SK-N-SH treated with all-trans-retinoic acid at 6 μM for 48 hours (cell line): ENCODE measurements at regions not wholly inside any gene's neighbourhood (a gene's known extent, or its start where the extent isn't known, plus 50 kb on each side); places are given as distances from the start of the nearest gene placed in this dataset.

Experiments used
- ATAC-seq: fragments of 200-7000 bp; cut with Tn5 transposase; 3 replicates; pipeline ENCODE4 v1.9.1; 2020; ENCODE audit warnings: mild to moderate bottlenecking, moderate library complexity
- ARNTL ChIP-seq: fragments of 450-650 bp; formaldehyde crosslinking; IDR thresholded peaks from 2 replicates; pipeline ENCODE4 v1.5.0; 2020; ENCODE audit warnings: low read depth, mild to moderate bottlenecking, moderate library complexity, borderline replicate concordance
- BACH2 ChIP-seq: fragments of 250-450 bp; sonication (Bioruptor Pico); IDR thresholded peaks from 2 replicates; pipeline ENCODE4 v1.9.0; 2021; ENCODE audit warnings: mild to moderate bottlenecking, borderline replicate concordance
- CSDC2 ChIP-seq: fragments of 250-450 bp; sonication (Bioruptor Pico); IDR thresholded peaks from 2 replicates; pipeline ENCODE4 v1.5.0; 2020; ENCODE audit warnings: mild to moderate bottlenecking, moderate library complexity
- ESRRG ChIP-seq: fragments of 250-450 bp; sonication (Bioruptor Pico); IDR thresholded peaks from 2 replicates; pipeline ENCODE4 v1.6.1; 2021; ENCODE audit warnings: mild to moderate bottlenecking
- GLIS3 ChIP-seq: fragments of 250-450 bp; sonication (Bioruptor Pico); IDR thresholded peaks from 2 replicates; pipeline ENCODE4 v1.5.0; 2020; ENCODE audit warnings: mild to moderate bottlenecking, moderate library complexity
- ISL1 ChIP-seq: fragments of 250-450 bp; sonication (Bioruptor Pico); IDR thresholded peaks from 2 replicates; pipeline ENCODE4 v2.1.2; 2022; ENCODE audit warnings: mild to moderate bottlenecking, moderate library complexity
- OSR1 ChIP-seq: fragments of 250-450 bp; sonication (Bioruptor Pico); IDR thresholded peaks from 2 replicates; pipeline ENCODE4 v1.8.0; 2022; ENCODE audit warnings: moderate library complexity, mild to moderate bottlenecking, inconsistent platforms
- PPARA ChIP-seq: fragments of 250-450 bp; sonication (Bioruptor Pico); IDR thresholded peaks from 2 replicates; pipeline ENCODE4 v1.5.0; 2020; ENCODE audit warnings: mild to moderate bottlenecking, borderline replicate concordance
- RARB ChIP-seq: fragments of 250-450 bp; sonication (Bioruptor Pico); IDR thresholded peaks from 2 replicates; pipeline ENCODE4 v1.8.0; 2021; ENCODE audit warnings: mild to moderate bottlenecking, moderate library complexity
- TCF4 ChIP-seq: fragments of 250-450 bp; sonication (Bioruptor Pico); IDR thresholded peaks from 2 replicates; pipeline ENCODE4 v1.8.0; 2021; ENCODE audit warnings: mild to moderate bottlenecking, moderate library complexity, borderline replicate concordance
- TOX ChIP-seq: fragments of 250-450 bp; sonication (Bioruptor Pico); IDR thresholded peaks from 2 replicates; pipeline ENCODE4 v1.8.0; 2021; ENCODE audit warnings: mild to moderate bottlenecking, moderate library complexity, borderline replicate concordance
- ZC3H10 ChIP-seq: fragments of 250-450 bp; sonication (Bioruptor Pico); IDR thresholded peaks from 2 replicates; pipeline ENCODE4 v1.5.1; 2021; ENCODE audit warnings: mild to moderate bottlenecking, moderate library complexity
- ZFP3 ChIP-seq: fragments of 250-450 bp; sonication (Bioruptor Pico); IDR thresholded peaks from 2 replicates; pipeline ENCODE4 v1.5.0; 2020; ENCODE audit warnings: mild to moderate bottlenecking, moderate library complexity
- ZNF565 ChIP-seq: fragments of 450-650 bp; formaldehyde crosslinking; conservative IDR thresholded peaks from 2 replicates; pipeline ENCODE4 v1.5.0; 2020; ENCODE audit warnings: low read depth, mild to moderate bottlenecking, moderate library complexity
- ZNF70 ChIP-seq: fragments of 450-650 bp; formaldehyde crosslinking; IDR thresholded peaks from 2 replicates; pipeline ENCODE4 v1.5.0; 2020; ENCODE audit warnings: mild to moderate bottlenecking, moderate library complexity
- ZNF8 ChIP-seq: fragments of 450-650 bp; formaldehyde crosslinking; IDR thresholded peaks from 2 replicates; pipeline ENCODE4 v1.5.0; 2020; ENCODE audit warnings: mild to moderate bottlenecking, moderate library complexity
- TF ChIP-seq, protein P1 (sequence below): fragments of 250-450 bp; sonication (Bioruptor Pico); IDR thresholded peaks from 2 replicates; pipeline ENCODE4 v1.5.1; 2020; ENCODE audit warnings: low read depth, mild to moderate bottlenecking, moderate library complexity
- TF ChIP-seq, protein P2 (sequence below): fragments of 250-450 bp; sonication (Bioruptor Pico); IDR thresholded peaks from 2 replicates; pipeline ENCODE4 v1.5.0; 2020; ENCODE audit warnings: mild to moderate bottlenecking, moderate library complexity
- TF ChIP-seq, protein P3 (sequence below): fragments of 250-450 bp; sonication (Bioruptor Pico); IDR thresholded peaks from 2 replicates; pipeline ENCODE4 v1.8.0; 2020; ENCODE audit warnings: mild to moderate bottlenecking, moderate library complexity, borderline replicate concordance
- TF ChIP-seq, protein P4 (sequence below): fragments of 250-450 bp; sonication (Bioruptor Pico); IDR thresholded peaks from 2 replicates; pipeline ENCODE4 v1.5.1; 2021; ENCODE audit warnings: mild to moderate bottlenecking, moderate library complexity

DNA sequence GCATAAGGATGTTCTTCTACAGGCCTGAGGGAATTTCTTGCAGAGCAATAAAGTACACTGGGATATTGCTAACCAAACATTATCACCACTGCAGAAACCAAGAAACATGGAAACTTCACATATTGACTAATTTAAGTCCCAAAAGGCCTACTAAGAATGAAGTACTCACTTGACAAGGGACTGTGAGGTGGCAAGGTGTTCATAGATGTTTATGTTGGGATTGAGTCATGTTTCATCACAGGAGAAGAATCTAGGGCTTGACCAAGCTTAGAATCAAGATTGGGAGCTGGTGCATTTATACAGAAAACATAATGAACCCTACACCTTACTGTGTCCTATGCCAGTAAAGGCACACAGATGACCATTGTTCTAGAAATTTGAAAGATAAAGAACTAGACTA is 56.7 kb upstream of the GAS1 start:
- ATAC-seq = no peak
- TF ChIP-seq ARNTL (CRISPR knock-in tag) (no peak), TOX (no peak), ZNF70 (CRISPR knock-in tag) (no peak), ZNF565 (CRISPR knock-in tag) (no peak), CSDC2 (CRISPR knock-in tag) (no peak), RARB (CRISPR knock-in tag) (no peak), ZNF8 (CRISPR knock-in tag) (no peak)
- TF ChIP-seq, protein P1, sequence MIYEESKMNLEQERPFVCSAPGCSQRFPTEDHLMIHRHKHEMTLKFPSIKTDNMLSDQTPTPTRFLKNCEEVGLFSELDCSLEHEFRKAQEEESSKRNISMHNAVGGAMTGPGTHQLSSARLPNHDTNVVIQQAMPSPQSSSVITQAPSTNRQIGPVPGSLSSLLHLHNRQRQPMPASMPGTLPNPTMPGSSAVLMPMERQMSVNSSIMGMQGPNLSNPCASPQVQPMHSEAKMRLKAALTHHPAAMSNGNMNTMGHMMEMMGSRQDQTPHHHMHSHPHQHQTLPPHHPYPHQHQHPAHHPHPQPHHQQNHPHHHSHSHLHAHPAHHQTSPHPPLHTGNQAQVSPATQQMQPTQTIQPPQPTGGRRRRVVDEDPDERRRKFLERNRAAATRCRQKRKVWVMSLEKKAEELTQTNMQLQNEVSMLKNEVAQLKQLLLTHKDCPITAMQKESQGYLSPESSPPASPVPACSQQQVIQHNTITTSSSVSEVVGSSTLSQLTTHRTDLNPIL (CRISPR knock-in tag) = no peak

DNA sequence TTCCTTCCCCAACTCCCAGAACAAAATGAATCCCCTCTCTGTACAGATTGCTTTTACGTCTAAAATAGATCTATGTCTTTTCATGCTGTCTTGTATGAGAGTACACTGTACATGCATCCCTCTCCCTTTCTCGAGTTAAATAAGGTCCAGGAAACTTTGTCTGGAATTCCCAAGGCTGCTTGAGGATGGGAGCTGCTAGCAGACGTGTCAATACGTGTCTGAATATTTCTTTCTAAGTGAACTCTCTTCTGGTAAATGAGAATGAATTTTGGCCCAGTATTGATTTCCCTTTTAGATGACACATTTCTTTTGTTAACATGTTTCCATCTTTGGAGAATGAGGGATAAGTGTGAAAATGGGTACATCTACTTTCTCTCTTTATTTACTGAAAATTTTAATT is 59.6 kb upstream of the GAS1 start:
- no peak for TF ChIP-seq ZNF70 (CRISPR knock-in tag)
- TF ChIP-seq CSDC2 (CRISPR knock-in tag) = no peak
- no peak for TF ChIP-seq PPARA (CRISPR knock-in tag)
- no peak for TF ChIP-seq ESRRG
- no peak for TF ChIP-seq ZC3H10 (CRISPR knock-in tag)
- TF ChIP-seq GLIS3 (CRISPR knock-in tag) = no peak
- TF ChIP-seq OSR1 (CRISPR knock-in tag) = no peak
- no peak for TF ChIP-seq TCF4 (CRISPR knock-in tag)
- no peak for TF ChIP-seq ZNF8 (CRISPR knock-in tag)
- TF ChIP-seq, protein P1 (CRISPR knock-in tag) = no peak
- no peak for TF ChIP-seq ARNTL (CRISPR knock-in tag)
- no peak for ATAC-seq

DNA sequence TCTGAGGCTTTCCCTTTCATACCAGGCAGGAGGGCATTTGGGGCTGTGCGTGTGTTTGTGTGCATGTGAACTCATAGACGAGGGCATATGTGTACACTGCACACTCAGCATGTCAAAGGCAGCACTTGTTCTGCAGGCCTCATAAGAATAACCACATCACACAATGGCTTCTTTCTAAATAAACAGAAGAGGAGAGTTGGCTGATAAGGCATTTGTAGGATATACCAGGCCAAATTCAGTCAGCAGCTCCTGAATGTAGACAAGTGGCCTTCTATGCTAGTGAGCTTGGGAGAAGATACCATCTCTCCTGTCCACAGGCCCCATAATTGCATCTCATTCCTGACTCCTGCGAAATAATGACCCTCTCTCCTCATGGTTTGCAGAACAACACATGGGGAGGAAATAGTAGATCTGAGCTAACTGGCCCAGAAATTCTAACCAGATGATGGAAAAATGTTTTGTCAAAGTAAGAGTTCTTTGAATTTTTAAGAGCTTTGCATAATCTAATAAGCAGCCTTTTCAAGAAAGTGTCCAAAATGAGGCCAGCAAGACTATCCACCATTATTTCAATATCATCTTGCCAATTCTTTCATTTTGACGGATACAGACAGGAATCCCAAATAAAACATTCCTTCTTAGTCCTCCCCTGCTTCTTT is 60.5 kb upstream of the GAS1 start:
- peak; percentile 50; the same call in 1 of the 2 replicates for TF ChIP-seq TCF4 (CRISPR knock-in tag)
- TF ChIP-seq ZFP3 (CRISPR knock-in tag) = no peak
- no peak for TF ChIP-seq ZC3H10 (CRISPR knock-in tag)
- no peak for TF ChIP-seq CSDC2 (CRISPR knock-in tag)
- TF ChIP-seq, protein P2, sequence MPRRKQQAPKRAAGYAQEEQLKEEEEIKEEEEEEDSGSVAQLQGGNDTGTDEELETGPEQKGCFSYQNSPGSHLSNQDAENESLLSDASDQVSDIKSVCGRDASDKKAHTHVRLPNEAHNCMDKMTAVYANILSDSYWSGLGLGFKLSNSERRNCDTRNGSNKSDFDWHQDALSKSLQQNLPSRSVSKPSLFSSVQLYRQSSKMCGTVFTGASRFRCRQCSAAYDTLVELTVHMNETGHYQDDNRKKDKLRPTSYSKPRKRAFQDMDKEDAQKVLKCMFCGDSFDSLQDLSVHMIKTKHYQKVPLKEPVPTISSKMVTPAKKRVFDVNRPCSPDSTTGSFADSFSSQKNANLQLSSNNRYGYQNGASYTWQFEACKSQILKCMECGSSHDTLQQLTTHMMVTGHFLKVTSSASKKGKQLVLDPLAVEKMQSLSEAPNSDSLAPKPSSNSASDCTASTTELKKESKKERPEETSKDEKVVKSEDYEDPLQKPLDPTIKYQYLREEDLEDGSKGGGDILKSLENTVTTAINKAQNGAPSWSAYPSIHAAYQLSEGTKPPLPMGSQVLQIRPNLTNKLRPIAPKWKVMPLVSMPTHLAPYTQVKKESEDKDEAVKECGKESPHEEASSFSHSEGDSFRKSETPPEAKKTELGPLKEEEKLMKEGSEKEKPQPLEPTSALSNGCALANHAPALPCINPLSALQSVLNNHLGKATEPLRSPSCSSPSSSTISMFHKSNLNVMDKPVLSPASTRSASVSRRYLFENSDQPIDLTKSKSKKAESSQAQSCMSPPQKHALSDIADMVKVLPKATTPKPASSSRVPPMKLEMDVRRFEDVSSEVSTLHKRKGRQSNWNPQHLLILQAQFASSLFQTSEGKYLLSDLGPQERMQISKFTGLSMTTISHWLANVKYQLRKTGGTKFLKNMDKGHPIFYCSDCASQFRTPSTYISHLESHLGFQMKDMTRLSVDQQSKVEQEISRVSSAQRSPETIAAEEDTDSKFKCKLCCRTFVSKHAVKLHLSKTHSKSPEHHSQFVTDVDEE (CRISPR knock-in tag) = peak; percentile 85
- 0 out of 2 replicates have a peak, but pooled peaks have one; percentile 14 for TF ChIP-seq ISL1 (CRISPR knock-in tag)
- TF ChIP-seq ZNF70 (CRISPR knock-in tag) = 0 out of 2 replicates have a peak, but pooled peaks have one; percentile 35
- peak; percentile 90 for ATAC-seq

DNA sequence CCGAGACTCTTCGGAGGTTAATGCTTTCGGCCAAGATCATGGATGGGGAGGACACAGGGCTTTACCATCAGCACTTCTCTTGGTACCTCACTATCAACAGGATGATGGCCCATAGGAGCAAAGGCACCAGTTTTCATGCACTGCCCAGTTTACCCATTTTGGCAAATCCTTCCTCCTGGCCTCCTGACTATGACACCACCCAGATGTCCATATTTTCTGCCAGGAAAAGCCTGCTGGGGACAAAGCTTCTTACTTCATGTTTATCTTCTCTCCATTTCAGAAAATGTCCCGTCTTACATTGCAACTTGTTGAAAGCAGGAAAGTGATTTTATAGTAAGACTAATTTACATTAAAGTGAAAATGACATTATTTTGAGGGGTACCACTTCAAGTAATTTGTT is 61.4 kb upstream of the GAS1 start:
- TF ChIP-seq, protein P1 (CRISPR knock-in tag) = no peak

DNA sequence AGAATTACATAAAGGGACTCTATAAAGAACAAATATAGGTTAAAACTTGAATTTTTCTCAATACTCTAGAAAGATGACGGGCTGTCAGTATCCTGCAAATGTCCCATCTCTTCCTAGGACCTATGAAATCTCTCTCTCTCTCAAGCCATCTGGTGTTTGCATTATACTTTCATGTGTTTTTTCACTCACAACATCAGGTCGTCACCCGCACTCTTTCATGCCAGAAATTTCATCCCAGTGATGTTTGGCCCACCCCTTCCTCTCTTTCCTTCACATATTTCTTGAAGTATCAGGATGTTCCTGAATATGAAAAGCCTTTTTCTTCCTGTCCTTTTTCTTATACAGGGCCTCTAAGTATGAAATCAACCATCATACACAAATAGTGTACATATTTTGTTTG is 63.3 kb upstream of the GAS1 start:
- TF ChIP-seq, protein P3, sequence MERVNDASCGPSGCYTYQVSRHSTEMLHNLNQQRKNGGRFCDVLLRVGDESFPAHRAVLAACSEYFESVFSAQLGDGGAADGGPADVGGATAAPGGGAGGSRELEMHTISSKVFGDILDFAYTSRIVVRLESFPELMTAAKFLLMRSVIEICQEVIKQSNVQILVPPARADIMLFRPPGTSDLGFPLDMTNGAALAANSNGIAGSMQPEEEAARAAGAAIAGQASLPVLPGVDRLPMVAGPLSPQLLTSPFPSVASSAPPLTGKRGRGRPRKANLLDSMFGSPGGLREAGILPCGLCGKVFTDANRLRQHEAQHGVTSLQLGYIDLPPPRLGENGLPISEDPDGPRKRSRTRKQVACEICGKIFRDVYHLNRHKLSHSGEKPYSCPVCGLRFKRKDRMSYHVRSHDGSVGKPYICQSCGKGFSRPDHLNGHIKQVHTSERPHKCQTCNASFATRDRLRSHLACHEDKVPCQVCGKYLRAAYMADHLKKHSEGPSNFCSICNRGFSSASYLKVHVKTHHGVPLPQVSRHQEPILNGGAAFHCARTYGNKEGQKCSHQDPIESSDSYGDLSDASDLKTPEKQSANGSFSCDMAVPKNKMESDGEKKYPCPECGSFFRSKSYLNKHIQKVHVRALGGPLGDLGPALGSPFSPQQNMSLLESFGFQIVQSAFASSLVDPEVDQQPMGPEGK (CRISPR knock-in tag) = no peak
- TF ChIP-seq, protein P4, sequence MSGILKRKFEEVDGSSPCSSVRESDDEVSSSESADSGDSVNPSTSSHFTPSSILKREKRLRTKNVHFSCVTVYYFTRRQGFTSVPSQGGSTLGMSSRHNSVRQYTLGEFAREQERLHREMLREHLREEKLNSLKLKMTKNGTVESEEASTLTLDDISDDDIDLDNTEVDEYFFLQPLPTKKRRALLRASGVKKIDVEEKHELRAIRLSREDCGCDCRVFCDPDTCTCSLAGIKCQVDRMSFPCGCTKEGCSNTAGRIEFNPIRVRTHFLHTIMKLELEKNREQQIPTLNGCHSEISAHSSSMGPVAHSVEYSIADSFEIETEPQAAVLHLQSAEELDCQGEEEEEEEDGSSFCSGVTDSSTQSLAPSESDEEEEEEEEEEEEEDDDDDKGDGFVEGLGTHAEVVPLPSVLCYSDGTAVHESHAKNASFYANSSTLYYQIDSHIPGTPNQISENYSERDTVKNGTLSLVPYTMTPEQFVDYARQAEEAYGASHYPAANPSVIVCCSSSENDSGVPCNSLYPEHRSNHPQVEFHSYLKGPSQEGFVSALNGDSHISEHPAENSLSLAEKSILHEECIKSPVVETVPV = no peak
- TF ChIP-seq TOX = no peak
- TF ChIP-seq ZNF565 (CRISPR knock-in tag) = no peak
- no peak for TF ChIP-seq ZC3H10 (CRISPR knock-in tag)
- TF ChIP-seq TCF4 (CRISPR knock-in tag) = no peak
- no peak for TF ChIP-seq BACH2
- no peak for TF ChIP-seq ZFP3 (CRISPR knock-in tag)
- TF ChIP-seq, protein P1 (CRISPR knock-in tag) = no peak
- TF ChIP-seq OSR1 (CRISPR knock-in tag) = no peak
- TF ChIP-seq ZNF70 (CRISPR knock-in tag) = no peak
- no peak for TF ChIP-seq ESRRG

More for the DNA sequence above, 61.4 kb upstream of the GAS1 start:
- no peak for ATAC-seq

More for the DNA sequence above, 63.3 kb upstream of the GAS1 start:
- no peak for ATAC-seq
